DND-41 (cell line): ENCODE measurements at regions not wholly inside any gene's neighbourhood (a gene's known extent, or its start where the extent isn't known, plus 50 kb on each side); places are given as distances from the start of the nearest gene placed in this dataset.

ENCODE experiments used
- CTCF ChIP-seq: IDR thresholded peaks from 2 replicates; pipeline ENCODE4 v1.5.1; 2012; ENCODE audit warnings: borderline replicate concordance, low read length, moderate library complexity, mild to moderate bottlenecking; ENCODE audit not compliant: poor library complexity, severe bottlenecking; ENCODE audit errors: extremely low read depth
- EZH2 ChIP-seq: IDR thresholded peaks from 3 replicates; pipeline ENCODE4 v1.6.1; 2012; ENCODE audit warnings: borderline replicate concordance, low read depth, mild to moderate bottlenecking, moderate library complexity, low read length, inconsistent platforms; ENCODE audit not compliant: severe bottlenecking

GRCh38 chr5:32534041-32534440 is 51.3 kb upstream of the SUB1 start:
- TF ChIP-seq CTCF (no peak), EZH2 (no peak)
